NCI-H524 treated with DMSO at 0.1 percent for 48 hours (cell line): ENCODE measurements at regions not wholly inside any gene's neighbourhood (a gene's known extent, or its start where the extent isn't known, plus 50 kb on each side); places are given as distances from the start of the nearest gene placed in this dataset.
"Not testable (repeated sequence)": the region's sequence is repeated elsewhere in the genome, so short reads cannot be mapped to it uniquely, and the experiment has no call there.

ENCODE experiments used
- DNase-seq: peaks from one replicate; lab custom pipeline; 2025; lab: John Stamatoyannopoulos, UW

GRCh38 chr5:2533848-2534247 is 217.6 kb downstream of the IRX2 start:
- not testable (repeated sequence) for DNase-seq

- no peak for DNase-seq
These were observed 218.7 kb downstream of the IRX2 start for GRCh38 chr5:2532809-2533208.

- DNase-seq, result no peak
These were observed 220.2 kb downstream of the IRX2 start for GRCh38 chr5:2531318-2531717.

GRCh38 chr5:2530609-2531008 is 220.9 kb downstream of the IRX2 start:
- no peak for DNase-seq

GRCh38 chr5:2529371-2530092 is 221.9 kb downstream of the IRX2 start:
- no peak for DNase-seq

- DNase-seq, result no peak
These were observed 226.1 kb downstream of the IRX2 start for GRCh38 chr5:2525351-2525750.

- no peak for DNase-seq
These were observed 226.9 kb downstream of the IRX2 start for GRCh38 chr5:2524620-2525019.

- no peak for DNase-seq
These were observed 228.3 kb downstream of the IRX2 start for GRCh38 chr5:2523180-2523579.

GRCh38 chr5:2522372-2522771 is 229.1 kb downstream of the IRX2 start:
- DNase-seq, result no peak

GRCh38 chr5:2519153-2519552 is 232.3 kb downstream of the IRX2 start:
- no peak for DNase-seq

GRCh38 chr5:2517451-2517850 is 234.0 kb downstream of the IRX2 start:
- DNase-seq, result no peak

GRCh38 chr5:2515180-2515764 is 236.2 kb downstream of the IRX2 start:
- DNase-seq, result no peak

GRCh38 chr5:2514484-2514883 is 237.0 kb downstream of the IRX2 start:
- peak; percentile 57 for DNase-seq

- DNase-seq, result no peak
These were observed 239.8 kb downstream of the IRX2 start for GRCh38 chr5:2511706-2512105.

- DNase-seq, result no peak
These were observed 240.4 kb downstream of the IRX2 start for GRCh38 chr5:2511126-2511525.

GRCh38 chr5:2509527-2509926 is 241.9 kb downstream of the IRX2 start:
- no peak for DNase-seq

- DNase-seq, result no peak
These were observed 243.0 kb downstream of the IRX2 start for GRCh38 chr5:2508514-2508913.

- DNase-seq, result no peak
These were observed 243.9 kb downstream of the IRX2 start for GRCh38 chr5:2507611-2508010.

- DNase-seq, result no peak
These were observed 244.9 kb downstream of the IRX2 start for GRCh38 chr5:2506603-2507002.

- no peak for DNase-seq
These were observed 246.3 kb downstream of the IRX2 start for GRCh38 chr5:2505217-2505616.

GRCh38 chr5:2502970-2503594 is 248.4 kb downstream of the IRX2 start:
- no peak for DNase-seq

GRCh38 chr5:2499917-2500316 is 251.6 kb downstream of the IRX2 start:
- no peak for DNase-seq

GRCh38 chr5:2496891-2497290 is 254.6 kb downstream of the IRX2 start:
- DNase-seq, result peak; percentile 1

GRCh38 chr5:2496126-2496525 is 255.4 kb downstream of the IRX2 start:
- DNase-seq, result no peak
